NCI-H460 (cell line): ENCODE measurements at regions not wholly inside any gene's neighbourhood (a gene's known extent, or its start where the extent isn't known, plus 50 kb on each side); places are given as distances from the start of the nearest gene placed in this dataset.

Experiments
- DNase-seq: peaks from one replicate; pipeline ENCODE4 v3.0.0-alpha.2; 2016; ENCODE audit warnings: low read depth; ENCODE audit errors: extremely low read depth

DNA sequence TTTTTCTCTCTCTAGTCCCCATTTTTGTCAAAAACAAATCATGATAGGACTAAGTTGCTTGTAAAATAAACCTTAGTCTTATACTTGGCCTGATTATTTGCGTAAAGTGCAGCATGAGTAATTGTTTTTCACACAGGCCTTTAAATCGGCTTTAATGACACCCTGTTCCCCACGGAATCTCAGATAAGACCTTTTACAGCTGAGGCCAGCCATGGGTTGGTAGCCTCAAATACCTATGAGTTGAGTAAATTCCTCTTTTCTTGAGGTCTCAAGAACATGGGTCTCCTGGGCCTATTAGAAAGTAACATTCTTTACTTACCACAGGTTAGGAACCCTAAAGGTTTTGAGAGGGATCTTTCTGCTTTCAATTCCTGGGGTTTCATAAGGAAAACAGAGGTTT lies 761.0 kb upstream of the PHF14 start:
- no peak for DNase-seq

DNA sequence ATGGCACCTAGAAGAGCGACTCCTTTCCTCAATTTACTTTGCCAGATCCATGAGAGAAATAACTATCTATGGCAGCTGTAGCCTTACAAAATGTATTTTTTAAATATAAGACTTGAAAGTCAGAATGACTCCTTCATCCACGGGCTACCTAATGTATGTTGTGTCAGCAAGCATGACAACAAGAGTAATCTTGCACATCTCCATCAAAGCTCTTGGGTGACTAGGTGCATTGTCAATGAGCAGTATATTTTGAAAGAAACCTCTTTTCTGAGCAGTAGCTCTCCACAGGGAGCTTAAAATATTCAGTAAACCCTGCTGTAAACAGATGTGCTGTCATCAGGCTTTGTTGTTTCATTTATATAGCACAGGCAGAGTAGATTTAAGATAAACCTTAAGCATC lies 757.2 kb upstream of the PHF14 start:
- no peak for DNase-seq

DNA sequence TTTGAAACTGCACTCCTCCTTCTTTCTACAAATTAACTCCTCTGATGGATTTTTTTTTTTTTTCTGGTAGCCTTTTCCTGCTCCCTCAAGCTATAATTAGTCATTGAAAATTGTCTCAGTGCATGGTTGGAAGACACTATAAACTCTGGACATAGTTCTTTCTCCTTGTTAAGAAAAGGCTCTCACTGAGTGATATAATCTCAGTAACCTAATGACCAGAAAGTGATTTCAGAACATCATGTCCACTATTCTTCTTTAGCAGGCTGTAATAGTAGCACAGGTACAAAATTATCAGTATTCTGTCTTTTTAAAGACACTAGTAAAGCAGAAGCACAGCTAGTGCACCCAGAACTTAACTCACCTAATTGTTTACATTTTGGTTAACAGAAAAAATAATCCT lies 752.6 kb upstream of the PHF14 start:
- no peak for DNase-seq

DNA sequence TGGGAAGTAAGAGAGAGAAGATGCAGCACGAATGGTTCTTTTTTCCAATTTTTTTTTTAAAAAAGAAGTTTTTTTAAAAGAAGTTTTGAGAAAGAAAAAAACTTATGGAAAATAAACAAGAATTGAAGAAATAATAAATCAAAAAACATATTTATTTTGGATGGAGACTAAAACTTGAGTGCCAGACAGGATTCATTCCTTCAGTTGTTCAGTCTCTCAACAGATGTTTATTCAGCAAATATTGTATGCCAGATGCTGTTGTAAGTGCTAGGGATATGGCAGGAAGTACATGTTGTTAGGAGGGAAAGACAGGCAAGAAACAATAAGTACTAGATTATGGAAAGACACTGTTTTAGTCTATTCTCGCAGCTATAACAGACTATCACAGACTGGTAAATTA lies 750.7 kb upstream of the PHF14 start:
- DNase-seq = no peak

DNA sequence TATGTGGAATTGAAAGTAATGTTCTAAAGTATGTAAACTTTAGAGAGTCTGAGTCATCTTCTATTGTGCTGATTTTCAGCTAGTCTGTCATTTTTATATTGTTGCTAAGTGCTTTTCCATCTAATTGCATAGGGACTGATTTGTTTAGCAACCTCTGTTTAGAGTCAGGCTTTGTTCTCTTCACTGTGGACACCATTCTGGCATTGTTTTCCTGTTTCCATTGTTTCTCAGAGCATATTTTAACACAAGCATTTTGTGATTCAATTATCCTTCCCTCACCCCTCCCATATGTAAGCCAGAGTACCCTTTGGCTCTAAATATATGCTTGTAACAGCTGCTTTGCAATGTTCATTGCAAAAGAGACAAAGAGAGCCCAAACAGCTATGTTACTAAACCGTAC lies 748.4 kb upstream of the PHF14 start:
- DNase-seq = no peak

DNA sequence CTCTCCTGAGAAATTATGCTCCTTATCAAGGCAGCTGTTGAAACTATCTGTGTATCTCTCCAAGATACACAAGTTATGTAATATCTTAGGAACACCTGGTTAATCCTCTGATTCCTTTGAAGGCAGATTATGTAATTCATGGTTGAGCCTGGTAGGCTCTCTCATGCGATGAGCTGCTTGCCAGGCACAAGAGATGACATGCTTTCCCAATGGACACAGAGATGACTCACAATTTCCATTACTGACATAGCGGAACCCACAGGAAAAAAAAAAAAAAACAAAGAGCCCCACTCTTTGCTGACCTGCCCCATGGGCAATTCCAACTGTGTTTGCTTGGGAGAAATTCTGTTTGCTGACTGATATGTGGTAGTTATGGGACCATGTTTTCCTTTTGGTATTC lies 736.4 kb upstream of the PHF14 start:
- peak; percentile 19 for DNase-seq

DNA sequence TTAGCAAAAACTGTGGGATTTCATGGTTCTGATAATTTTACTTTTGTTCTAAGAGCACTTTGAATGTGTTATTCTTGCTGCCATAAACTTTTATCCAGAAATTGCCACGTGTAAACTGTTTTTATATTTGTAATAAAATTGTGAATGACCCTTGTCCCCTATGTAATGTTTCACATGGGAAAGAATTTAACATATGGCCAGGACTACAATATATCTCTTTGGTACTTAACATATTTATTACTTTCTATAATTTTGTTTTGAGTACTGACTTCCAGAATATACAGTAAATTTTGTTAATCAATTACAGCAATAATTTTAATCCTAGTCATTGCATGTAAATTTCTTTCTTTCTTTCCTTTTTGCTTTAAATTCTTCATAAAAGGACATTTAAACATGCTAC lies 735.0 kb upstream of the PHF14 start:
- DNase-seq = no peak

DNA sequence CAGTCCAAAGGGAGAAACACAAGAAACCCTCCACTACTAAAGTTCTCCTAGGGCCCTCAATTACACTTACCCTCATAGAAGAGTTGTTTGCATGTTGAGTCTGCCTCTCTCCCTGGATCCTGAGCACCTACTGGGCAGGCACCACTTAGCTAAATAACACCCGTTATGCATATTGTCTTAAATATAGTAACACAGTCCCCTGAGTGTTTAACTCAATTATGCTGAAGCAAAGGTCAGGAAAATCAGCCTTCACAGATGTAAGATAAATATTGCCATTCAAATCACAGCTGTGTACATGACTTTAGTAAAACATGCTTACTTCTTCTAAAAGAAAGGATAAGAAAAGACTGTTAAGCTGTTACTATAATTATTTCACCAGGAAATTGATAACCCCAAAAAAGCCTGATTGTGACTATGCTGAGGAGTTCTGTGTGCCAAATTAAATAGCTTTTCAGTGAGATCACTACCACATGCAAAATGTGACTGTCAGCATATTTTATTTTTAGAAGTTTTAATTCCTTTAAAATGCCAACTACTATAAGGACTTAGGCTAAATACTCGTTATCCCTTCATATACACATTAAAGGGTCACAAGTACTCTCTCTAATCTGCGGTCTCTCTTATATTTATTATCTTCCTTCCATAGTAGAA lies 733.9 kb upstream of the PHF14 start:
- DNase-seq = no peak

DNA sequence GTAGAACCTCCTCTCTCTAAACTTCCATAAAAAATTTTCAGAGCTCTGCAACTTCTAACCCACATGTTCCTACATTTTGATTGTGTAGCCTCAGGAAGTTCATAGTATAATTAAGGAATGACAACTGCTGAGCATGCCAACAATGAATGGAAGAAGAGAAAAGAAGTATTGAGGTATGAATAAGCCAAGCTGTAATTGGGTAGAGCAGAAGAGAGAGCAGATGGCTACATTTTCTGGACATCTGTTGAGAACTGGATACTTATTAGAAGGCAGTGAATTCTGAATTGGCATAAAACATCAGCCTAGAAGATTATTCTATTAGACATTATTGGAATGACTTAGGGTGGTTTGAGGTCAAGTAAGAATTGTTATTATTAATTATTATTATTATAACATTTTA lies 728.3 kb upstream of the PHF14 start:
- DNase-seq = no peak

DNA sequence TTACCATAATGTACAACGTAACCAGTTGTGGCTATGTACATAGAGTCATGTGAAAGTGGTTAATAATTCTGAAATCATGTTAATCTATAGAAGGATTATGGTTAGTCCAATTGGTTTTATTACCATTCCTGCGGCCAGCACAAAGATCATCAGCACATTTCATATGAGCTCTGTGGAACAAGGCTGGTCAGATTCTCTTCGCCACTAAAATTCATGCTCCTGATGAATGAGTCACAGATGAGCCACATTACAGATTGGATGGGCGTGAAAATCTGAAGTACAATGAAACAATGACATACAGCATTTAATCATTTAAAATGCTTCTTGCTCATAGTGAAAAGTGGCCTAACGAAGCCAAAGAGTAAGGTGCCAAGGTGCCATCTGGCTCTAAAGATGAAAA lies 716.2 kb upstream of the PHF14 start:
- no peak for DNase-seq

DNA sequence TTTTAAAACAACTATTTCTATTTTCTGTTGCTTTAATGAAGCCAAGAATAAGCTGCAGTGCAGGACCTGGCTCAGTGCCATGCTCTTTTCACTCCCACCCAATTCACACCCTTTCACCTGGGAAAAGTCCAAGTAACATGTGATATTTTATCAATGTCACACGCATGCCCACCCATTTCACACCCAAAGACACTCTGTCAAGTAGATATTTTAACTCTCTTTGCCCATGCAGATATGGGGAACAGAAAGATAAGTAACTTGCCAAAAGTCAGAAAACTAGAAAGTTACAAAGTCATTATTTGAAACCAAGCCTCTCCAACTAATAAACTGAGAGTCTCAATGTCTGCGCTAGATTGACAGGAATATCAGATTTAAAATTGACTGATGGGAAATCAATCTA lies 706.7 kb upstream of the PHF14 start:
- DNase-seq = no peak

DNA sequence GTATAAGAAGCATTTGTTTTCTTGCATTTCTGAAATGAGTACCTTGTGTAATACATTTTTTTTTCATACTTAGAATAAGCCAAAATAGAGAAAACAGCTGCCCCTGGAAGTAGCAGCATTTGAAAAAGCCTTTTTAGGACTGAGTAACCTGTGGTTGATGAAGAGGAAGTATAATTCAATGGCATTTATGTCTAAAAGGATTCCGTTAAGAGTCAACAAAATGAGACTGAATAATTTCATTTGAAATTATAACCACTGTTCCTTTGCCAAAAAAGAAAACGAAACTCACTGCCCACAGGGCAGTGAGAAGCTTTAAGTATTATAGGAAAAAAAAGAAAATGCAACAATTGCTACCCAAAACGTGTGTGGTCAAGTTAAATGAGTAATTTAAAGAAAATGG lies 705.6 kb upstream of the PHF14 start:
- DNase-seq = no peak

DNA sequence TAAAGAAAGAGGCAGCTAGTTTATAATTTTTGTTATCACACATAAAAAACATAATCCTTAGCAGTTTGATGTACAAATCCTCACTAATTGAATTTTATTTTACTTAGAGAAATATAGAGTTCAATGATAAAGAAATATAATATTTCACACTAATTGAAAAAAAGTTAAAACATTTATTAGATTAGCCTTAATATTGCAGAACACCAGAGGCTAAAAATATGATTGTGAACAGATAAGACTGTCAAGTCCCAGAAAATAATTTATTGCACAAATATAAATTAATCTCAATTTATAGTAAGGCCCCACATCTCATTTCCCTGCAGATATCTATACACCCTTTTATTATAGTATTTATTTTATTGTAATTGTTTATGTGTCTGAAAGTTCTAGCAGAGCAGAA lies 690.8 kb upstream of the PHF14 start:
- no peak for DNase-seq

DNA sequence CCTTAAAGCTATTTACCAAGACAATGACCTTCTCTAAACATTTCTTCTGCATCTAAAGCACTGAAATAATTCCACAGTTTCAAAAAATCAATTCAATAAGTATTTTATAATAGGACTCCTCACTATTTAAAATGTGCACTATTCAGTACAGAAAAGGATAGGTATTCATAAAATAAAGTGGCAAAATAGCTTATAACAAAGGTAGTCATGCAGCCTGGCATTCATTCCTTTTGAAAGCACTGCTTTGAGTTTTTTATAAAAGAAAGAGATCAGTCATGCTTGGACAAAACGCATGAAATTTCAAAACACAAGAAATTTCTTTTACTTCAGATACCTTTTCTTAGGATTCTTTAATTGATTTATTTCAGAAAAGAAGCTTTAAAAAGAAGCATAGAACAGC lies 689.7 kb upstream of the PHF14 start:
- DNase-seq = no peak

DNA sequence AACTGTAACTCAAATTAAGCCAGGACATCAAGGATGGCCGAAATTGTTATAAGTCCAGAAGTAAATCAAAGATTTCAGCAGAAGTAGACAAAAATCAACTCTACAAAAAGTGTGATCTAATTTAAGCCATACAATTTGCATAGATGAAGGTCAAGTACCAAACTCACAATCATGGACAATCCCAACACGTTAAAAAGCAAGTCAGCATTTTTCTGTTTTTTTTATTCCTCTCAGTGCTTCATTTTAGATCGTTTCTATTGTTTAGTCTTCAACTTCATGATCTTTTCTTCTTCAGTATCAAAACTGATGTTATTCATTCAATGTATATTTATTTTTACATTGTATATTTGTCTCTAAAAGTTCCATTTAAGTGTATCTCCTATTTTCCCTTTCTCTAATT lies 674.3 kb upstream of the PHF14 start:
- DNase-seq = no peak

DNA sequence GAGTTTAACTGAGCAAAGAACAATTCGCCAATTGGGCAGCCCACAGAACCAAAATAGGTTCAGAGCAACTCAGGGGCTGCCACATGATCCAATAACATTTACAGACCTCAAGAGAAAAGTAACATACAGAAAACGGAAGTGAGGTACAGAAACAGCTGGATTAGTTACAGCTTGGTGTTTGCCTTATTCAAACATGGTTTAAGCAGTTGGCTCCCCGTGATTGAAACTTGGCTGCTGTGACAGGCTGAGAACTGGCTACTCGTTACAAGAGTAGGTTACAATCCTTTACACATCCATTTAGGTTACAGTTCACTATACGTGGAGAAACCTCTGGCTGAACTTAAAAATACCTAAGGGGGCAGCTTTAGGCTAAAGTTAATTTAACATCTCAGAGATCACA lies 673.1 kb upstream of the PHF14 start:
- no peak for DNase-seq

DNA sequence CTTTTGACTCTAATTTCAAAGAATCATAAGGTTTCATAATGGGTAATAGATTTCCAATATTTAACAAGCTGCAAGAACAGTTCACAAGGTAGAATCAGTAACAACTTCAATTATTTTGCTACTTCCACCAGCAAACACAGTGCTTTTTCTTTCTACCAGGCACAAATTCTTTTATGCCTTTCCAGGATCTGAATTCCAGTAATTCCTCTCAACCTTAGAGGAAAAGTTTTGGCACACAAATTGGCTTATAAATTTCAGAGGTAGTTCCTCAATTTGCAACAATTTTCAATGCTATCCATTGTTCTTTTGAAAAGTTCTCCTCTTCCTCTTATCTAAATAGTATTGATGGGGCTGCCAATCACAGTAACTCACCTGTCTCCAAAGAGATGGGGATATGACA lies 665.4 kb upstream of the PHF14 start:
- DNase-seq = no peak

DNA sequence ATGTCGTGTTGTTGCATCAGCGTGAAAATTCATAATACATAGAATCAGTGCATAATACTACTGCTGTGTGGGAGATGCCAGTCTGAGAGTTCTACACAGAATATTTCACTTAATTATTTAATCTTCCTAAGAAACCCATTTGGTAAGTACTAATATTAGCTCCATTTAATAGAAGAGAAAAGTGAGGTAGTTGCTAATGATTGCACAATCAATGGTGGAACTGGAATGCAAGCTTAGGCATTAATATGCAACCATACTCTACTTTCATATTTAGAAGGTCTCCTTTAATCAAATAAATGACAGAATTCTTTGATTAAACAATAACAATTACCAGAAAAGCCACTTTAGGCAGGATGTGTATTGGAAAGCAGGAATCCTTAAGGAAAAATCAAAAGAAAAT lies 660.7 kb upstream of the PHF14 start:
- DNase-seq = no peak

DNA sequence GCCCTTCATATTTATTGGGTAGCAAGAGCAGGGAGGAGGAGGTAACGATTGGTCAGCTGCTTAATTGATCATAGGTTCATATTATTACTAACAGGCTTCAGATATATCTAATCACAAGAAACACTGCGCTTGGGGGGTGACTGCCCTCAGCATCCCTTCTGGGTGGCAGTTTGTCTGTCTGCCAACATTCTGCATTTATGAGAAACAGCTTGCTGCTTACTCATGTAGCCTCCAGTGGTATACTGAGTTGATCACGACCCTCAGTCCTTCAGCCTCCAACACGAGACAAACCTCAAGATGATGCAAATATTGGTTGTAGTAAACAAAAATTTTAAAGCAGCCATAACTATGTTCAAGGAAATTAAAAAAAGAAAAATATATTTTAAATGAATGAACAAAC lies 657.8 kb upstream of the PHF14 start:
- no peak for DNase-seq

DNA sequence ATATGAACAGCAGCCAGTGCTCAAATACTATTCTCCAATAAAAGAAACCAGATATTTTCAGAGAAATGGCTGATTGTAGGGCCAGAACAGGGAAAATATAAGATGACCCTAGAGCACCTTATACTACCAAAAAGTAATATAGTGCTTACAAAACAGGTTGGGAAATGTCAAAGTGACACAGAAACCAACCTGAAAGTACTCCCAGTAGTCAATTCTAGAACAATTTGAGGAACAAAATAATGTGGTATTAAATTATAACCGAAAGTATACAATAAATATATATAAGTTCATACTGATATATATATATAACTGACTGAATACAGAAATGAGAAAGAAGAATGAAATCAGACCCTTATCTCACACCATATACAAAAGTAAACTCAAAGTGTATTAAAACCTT lies 657.2 kb upstream of the PHF14 start:
- DNase-seq = no peak

DNA sequence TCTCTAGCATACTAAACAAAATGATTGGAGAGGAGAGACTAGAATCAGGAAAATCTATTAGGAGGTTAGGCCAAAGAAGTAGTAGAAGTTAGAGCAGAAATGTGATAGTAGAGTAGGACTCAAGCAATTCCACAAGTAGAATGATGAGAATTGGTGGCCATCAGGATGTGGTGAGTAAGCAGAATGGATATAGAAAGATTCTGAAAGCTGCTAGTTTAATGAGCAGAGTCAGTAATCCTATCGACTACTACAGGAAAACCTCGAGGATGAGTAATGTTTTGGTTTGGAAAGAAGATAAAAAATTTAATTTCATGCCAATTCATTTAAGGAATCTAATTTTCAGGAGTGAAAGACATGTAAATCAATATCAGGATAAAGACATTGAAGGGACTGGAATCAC lies 648.3 kb upstream of the PHF14 start:
- no peak for DNase-seq

DNA sequence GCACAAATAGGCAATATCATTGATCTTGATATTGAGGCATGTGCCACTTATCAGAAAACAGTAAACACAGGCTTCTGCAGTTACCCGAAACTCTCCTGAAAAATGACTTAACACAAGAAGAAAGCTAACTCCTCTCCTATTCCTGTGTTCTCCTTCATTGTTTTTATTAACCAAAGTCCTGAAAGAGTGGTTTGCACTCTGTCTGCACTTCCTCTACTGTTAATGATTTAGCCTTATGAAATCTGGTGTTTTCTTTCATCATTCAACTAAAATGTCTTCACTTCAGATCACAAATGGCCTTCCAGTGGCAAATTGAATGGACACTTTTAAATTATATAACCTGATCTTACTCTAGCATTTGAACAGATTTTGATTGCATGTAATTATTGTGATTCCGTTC lies 630.6 kb upstream of the PHF14 start:
- DNase-seq = no peak

DNA sequence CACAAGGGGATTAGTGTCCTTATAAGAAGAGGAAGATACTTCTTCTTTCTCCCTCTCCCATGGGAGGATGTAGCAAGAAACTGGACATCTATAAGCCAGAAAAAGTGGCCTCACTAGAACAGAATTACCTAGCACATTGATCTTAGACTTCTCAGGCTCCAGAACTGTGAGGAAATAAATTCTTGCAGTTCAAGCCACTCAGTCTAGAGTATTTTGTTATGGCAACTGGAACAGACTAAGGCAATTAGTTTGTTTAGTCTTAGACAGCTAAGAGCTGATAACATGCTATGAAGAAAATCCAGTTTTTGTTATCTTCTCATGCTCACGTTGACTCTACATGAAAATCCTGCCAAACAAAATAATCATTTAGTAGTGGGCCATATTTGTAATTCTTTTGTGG lies 627.6 kb upstream of the PHF14 start:
- DNase-seq = no peak

DNA sequence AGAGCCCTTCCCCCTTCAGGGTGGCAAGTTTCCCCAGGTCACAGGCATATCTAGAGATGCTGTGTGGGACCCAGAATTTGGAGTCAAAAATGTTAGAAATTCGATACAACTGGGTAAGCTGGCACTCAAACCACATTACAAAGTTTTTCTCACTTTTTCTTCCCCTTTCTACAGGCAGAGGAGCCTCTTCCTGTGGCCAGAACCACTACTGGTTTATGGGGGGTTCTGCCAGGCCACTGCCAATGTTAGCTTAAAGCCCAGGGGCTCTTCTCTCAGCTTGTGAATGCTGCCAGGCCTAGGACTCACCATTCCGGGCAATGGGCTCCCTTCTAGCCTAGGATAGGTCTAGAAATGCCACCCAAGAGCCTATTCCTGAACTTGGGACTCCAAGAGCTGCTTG lies 617.9 kb upstream of the PHF14 start:
- no peak for DNase-seq
